Fibroblast of peridontal ligament (primary cell): ENCODE measurements at regions not wholly inside any gene's neighbourhood (a gene's known extent, or its start where the extent isn't known, plus 50 kb on each side); places are given as distances from the start of the nearest gene placed in this dataset.
A peak's percentile ranks its signal among the peaks of the same experiment; 100 is the strongest.

Experiments
- DNase-seq: peaks from one replicate; pipeline ENCODE4 v3.0.0-alpha.2; 2010; ENCODE audit errors: extremely low read depth

GRCh38 chr18:45227001-45227742, 388.1 kb upstream of the SLC14A2 start:
- peak; percentile 15 for DNase-seq

- DNase-seq: no peak
Observed at GRCh38 chr18:45228796-45229388, 386.4 kb upstream of the SLC14A2 start.

DNA sequence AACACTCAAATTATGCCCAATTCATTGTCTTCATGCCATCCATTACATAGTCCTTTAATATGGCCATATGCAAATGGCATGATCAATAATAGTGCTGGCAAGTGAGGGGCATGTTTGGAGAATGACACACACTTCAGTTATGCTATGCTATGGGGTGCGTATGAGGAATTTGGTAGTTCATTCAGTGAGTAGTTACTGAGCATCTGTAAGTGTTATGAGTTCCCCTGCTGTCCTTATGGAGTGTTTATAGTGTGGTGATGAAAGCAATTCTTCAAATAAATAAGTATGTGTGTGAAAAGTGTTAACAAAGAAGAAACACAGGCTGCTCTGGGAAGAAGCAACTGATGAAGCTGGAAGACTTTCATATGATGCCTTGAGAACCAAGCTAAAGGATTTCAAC, 383.7 kb upstream of the SLC14A2 start:
- DNase-seq: peak; percentile 71

DNA sequence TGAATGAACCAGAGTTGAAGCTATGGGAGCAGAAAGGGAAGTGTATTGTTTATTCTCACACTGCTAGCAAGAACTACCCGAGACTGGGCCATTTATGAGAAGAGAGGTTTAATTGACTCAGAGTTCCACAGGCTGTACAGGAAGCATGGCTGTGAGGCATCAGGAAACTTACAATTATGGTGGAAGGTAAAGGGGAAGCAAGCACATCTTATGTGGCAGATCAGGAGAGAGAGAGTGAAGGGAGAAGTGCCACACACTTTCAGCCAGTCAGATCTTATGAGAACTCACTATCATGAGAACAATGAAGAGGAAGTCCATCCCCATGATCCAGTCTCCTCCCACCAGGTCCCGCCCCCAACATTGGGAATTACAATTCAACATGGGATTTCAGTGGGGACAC, 383.2 kb upstream of the SLC14A2 start:
- DNase-seq: no peak

DNA sequence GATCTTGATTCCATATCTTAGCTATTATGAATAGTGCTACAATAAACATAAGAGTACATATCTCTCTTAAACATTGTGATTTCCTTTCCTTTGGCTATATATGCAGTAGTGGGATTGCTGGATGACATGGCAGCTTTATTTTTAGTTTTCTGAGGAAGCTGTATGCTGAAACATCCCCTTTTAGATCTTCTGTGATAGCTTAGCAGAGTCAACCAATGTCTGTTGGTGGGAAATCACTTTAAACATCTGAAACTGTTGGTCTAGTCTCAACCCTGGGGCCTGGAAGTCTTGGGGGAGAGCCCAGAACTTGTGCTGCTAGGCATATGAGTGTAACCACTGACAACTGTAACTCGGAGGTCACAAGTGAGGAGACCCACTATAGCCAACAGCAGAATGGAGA, 378.6 kb upstream of the SLC14A2 start:
- DNase-seq: no peak

- DNase-seq: no peak
Observed at GRCh38 chr18:45237343-45238098, 377.8 kb upstream of the SLC14A2 start.

DNA sequence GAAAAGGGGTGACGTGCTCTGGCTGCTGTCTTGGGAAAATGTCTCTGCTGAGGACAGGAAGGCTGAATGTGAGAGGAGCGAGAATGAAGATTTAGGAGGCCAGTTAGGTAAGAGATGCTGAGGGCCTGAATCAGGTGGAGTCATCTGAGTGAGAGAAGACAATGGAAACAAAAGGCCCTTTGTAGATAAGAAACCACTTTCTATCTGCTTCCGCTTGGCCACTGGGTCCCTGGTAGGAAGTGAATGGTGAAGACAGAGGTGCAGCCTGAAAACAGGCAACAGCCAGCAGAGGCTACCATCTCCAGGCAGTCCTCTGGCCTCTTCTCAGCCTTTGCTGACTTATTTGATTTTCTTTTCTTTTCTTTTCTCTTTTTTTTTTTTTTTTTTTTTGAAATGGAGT, 374.0 kb upstream of the SLC14A2 start:
- DNase-seq: no peak

DNA sequence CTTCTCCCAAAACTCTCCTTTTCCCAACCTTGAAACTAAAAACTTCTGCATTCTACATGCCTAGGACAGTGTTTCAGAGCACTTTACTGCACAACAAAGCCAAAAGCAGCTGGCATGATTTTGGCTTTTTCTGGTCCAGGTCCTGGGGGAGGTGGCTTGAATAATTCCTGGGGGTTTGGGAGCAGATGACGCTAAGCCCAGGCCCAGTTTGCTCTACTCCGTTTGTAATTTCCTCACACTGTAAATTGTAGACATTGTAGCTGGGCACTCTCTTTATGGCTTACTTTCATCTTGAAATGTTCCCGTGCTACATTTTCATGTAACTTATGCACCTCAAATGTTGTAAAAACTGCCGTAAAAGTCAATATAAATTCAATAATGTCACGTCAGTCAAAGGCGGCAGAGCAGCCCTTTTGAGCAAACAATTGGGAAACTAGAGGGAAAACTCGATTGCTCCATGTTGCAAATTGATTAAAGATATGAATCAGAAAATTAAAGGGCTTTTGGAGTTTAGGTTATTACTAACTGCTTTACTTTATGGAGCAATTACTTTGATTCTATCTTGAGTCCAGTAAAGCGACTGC, 373.2 kb upstream of the SLC14A2 start:
- no peak for DNase-seq

GRCh38 chr18:45243340-45244110, 371.8 kb upstream of the SLC14A2 start:
- no peak for DNase-seq

- peak; percentile 74 for DNase-seq
Observed at GRCh38 chr18:45245091-45245511, 370.2 kb upstream of the SLC14A2 start.

DNA sequence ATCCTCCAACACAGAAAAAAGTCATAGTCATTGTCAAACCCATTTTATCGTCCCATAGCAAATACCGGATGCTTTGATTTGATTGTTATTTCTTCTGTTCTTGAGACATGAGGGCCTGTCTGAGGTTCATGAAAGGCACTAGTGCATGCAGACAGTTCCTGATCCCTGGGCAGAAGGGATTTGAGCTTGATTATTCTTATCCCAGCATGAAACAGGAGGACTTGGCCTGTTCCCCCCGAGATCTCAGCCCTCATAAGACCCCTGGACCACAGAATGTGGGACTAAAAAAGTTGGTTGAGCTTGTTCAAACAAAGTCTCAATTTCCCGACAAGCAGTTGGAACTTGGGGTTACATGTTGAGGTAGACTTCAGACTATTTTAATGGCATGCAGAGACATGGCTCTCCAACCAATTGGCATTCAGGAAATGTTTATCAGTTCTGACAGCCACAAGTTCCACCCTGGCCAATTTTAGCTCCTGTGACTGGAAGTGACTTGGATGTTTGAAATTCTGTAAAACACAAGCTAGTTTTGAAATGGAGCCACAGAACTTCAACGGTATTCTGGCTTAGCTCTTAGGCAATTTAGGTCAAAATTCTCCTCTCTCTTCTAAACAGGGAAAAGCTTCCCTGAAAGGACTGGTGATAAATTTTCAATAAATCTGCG, 366.9 kb upstream of the SLC14A2 start:
- peak; percentile 96 for DNase-seq

DNA sequence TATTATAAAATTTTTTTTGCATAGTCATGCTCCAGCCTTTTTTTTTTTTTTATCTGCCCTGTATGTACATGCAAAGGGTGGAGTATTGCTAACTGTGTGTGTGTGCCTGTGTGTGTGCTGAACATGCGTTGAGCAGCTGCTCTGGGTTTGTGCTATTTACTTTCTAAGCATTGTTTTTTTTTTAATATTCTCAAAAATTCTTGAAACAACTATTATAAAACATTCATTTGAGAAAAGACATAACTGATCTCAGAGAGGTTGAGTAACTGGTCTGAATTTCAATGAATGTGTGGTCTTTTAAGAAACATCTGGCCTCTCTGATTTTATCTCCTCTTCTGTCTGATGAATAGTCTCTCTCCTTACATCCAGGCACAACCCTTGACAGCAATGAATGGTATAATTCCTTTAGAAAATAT, 366.0 kb upstream of the SLC14A2 start:
- DNase-seq: peak; percentile 36

DNA sequence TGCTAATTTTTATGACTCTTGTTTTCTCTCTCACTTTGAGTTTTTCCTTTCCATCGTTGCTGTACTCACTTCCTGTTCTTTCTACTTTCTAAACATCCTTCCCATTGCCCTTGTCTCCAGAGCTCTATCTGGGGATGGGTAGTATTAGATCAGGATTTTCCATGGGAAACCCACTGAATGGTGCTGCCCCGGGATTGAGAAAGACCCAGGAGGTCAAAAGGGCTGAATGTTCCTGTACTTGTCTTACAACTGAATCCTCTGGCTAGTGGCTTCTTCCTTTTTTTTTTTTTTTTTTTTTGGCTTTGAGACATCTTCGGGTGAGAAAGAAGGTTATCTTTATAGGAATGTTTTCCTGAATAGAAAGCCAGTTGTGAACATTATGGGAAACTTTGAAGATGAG, 364.8 kb upstream of the SLC14A2 start:
- no peak for DNase-seq

- DNase-seq: no peak
Observed at GRCh38 chr18:45251236-45251635, 364.0 kb upstream of the SLC14A2 start.

- no peak for DNase-seq
Observed at GRCh38 chr18:45252474-45252873, 362.8 kb upstream of the SLC14A2 start.

DNA sequence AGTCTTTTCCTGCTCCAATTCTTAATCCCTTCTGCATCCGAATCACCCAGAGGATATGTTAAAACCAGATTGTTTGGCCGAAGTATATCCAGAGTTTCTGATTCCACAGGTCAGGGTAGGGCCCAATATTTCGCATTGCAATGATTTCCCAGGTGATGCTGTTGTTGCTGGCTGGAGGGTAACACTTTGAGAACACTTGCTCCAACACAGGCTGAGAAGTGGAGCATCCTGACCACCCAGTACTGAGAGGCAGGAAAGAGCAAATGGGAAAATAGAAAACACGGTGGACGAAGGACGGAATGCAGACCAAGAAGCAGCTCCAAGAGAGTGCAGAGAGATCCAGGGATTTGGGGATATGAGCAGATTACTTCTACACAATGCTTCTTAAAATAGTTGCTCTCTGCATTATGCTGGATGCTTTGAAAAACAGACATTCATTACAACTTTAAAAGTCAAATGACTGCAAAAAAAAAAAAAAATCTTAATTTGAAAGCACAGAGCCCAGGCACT, 362.2 kb upstream of the SLC14A2 start:
- no peak for DNase-seq

- DNase-seq: no peak
Observed at GRCh38 chr18:45253973-45254708, 361.1 kb upstream of the SLC14A2 start.

GRCh38 chr18:45254709-45255082, 360.6 kb upstream of the SLC14A2 start:
- peak; percentile 81 for DNase-seq

DNA sequence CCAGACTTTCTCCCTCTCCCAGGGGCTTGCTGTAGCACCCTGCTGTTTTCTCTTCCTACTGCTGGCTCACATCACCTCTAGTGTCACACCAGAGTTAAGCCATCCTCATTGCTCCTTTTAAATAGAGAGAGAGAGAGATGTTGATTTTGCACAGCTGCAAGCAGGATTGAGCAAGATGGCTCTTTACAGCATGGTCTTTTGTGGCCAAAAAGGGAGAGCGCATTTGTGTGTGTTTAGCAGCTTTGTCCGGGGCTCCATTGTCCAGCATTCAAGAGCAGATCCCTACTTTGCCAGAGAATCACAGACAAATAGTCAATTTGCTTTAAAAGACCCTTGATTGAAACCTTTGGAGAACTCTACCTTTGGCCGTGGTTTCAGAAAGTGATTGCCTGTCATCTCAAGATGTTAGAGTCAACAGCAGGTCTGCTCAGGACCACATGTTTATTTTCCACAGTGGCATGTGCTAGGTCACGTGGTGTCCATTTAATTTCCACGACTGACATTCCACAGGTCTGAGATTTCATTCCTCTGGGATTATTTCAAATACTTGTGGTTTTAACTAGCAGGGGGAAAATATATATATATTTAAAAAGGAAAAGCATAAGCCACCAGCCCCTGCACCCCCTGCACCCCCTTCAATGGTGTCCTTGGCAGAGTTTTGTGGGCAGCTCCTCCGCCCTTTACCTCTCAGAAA, 359.9 kb upstream of the SLC14A2 start:
- DNase-seq: peak; percentile 97

DNA sequence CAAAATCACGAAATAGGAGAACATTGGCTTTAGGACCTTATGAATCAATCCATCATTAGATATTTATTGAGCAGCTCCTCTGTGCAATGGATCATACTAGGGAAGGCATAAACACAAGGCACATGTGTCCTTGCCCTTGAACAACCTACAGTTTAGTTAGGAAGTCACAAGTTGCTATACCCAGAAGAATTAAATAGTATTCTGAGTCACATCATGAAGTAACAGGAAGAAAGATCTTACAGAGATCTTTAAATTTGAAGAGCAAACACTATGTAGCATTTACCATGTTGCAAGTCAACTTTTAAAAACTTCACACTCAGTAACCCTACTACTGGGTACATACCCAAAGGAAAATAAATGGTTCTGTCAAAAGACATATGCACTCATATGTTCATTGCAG, 355.2 kb upstream of the SLC14A2 start:
- no peak for DNase-seq
